HL-60 (cell line): ENCODE measurements at regions not wholly inside any gene's neighbourhood (a gene's known extent, or its start where the extent isn't known, plus 50 kb on each side); places are given as distances from the start of the nearest gene placed in this dataset.

Experiments used
- GABPA ChIP-seq: IDR thresholded peaks from 2 replicates; pipeline ENCODE4 v1.6.1; 2012; ENCODE audit warnings: low read depth
- POLR2AphosphoS5 ChIP-seq: IDR thresholded peaks from 2 replicates; pipeline ENCODE4 v1.6.1; 2012; ENCODE audit warnings: low read depth
- TF ChIP-seq, protein P1 (sequence below): IDR thresholded peaks from one replicate; pipeline ENCODE4 v1.5.1; 2011; ENCODE audit warnings: low read length, control low read depth, inconsistent platforms; ENCODE audit not compliant: insufficient read depth

GRCh38 chr7:51693258-51693657, 376.6 kb upstream of the COBL start:
- TF ChIP-seq, protein P1, sequence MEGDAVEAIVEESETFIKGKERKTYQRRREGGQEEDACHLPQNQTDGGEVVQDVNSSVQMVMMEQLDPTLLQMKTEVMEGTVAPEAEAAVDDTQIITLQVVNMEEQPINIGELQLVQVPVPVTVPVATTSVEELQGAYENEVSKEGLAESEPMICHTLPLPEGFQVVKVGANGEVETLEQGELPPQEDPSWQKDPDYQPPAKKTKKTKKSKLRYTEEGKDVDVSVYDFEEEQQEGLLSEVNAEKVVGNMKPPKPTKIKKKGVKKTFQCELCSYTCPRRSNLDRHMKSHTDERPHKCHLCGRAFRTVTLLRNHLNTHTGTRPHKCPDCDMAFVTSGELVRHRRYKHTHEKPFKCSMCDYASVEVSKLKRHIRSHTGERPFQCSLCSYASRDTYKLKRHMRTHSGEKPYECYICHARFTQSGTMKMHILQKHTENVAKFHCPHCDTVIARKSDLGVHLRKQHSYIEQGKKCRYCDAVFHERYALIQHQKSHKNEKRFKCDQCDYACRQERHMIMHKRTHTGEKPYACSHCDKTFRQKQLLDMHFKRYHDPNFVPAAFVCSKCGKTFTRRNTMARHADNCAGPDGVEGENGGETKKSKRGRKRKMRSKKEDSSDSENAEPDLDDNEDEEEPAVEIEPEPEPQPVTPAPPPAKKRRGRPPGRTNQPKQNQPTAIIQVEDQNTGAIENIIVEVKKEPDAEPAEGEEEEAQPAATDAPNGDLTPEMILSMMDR: no peak
- TF ChIP-seq POLR2AphosphoS5: no peak
- no peak for TF ChIP-seq GABPA
